HCEC 1CT (cell line): ENCODE measurements at regions not wholly inside any gene's neighbourhood (a gene's known extent, or its start where the extent isn't known, plus 50 kb on each side); places are given as distances from the start of the nearest gene placed in this dataset.

Experiments used
- DNase-seq: peaks from one replicate; pipeline ENCODE4 v3.0.0-alpha.2; 2017

GRCh38 chr4:178309890-178310289 lies 867.7 kb upstream of the AGA start:
- peak; percentile 5 for DNase-seq

GRCh38 chr4:178311997-178312396 lies 869.8 kb upstream of the AGA start:
- no peak for DNase-seq

- DNase-seq, result no peak
Measured at GRCh38 chr4:178314287-178314686, 872.0 kb upstream of the AGA start.

- DNase-seq, result no peak
Measured at GRCh38 chr4:178316211-178316610, 874.0 kb upstream of the AGA start.

DNA sequence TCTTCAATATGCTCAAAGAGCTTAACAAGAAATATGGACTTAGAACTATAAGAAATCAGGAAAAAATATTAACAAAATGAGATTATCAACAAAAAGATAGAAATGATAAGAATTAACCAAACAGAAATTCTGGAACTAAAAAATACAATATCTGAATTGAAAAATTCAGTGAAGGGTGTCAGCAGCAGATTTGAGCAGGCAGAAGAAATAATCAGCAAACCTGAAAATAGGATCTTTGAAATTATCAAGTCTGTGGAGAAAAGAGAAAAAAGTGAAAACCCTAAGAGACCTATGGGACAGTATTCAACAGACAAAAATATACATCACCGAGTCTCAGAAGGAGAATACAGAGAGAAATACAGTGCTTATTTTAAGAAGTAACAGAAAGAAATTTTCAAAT lies 877.8 kb upstream of the AGA start:
- no peak for DNase-seq

DNA sequence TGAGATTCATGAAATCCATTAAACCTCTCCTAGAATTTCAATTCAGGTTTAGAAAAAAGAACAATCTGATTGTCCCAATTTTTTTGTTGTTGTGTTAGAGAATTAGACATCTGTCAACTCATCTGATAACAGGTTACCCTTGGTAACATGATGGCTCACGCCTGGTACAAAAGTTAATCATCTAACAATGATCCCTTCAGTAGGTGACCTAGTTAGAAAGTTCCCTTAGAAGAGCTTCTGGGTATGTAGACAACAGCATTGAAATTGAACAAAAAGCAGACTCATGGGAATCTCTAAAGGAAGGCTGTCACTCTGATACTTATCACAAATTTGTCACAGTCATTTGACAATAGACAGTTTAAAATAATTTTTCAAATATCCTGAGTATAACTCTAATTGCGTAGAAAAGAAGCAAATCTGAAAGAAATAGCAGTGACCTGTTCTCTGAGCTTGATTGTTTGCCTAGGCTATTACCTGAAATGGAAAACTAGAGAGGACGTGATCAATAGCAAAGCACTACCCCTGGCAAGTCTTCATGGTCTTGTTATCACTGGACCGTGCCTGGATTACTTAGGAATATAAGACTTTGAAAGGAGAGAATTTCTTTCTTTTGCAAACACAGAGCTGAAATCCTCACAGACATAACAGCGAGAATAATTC lies 880.4 kb upstream of the AGA start:
- no peak for DNase-seq

DNA sequence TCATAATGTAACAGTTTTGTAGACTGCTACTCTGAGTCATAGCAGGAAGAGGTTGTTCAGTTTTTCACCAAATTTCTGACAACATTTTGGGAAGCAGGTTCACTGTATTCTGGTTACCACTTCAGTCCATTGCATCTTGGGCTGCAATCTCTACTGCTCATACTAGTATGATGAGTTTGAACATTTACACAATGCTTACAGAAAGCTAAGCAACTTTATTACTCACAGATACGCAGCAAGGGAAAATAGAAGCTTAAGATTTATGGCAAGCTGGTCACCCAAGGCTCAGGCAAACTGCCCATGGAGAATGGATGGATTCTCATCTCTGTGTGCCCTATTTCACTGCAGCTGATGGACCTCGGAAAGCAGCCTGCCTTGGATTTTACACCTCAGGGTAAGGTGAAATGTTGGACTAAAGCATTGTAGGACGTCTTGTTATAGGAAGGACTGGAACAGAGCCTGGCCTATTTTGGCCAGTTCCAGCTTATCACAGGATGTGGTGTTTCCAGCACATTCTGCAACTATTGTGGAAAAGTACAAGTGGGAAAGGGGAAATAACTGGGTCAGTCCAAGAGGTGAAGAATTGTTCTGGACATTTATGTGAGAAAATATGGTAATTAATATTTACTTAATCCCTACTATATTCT lies 887.1 kb upstream of the AGA start:
- no peak for DNase-seq

GRCh38 chr4:178333355-178333754 lies 891.1 kb upstream of the AGA start:
- no peak for DNase-seq

DNA sequence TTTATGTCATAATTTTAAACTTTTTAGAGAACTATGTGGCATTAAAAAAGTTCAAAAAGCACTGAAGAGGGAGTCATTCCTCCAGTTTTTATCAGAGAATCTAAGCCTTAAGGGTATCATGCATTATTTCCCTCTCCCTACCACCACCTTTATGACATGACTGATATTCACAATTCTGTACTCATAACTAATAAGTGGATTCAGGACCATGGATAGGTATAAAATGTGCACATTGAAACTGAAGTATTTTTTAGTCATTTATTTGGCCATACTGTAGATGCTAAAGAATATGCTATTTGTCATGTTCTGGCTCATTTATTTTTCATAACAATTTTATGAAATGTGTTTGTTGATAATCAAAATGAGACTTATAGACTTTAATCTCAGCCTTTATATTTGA lies 897.5 kb upstream of the AGA start:
- no peak for DNase-seq

DNA sequence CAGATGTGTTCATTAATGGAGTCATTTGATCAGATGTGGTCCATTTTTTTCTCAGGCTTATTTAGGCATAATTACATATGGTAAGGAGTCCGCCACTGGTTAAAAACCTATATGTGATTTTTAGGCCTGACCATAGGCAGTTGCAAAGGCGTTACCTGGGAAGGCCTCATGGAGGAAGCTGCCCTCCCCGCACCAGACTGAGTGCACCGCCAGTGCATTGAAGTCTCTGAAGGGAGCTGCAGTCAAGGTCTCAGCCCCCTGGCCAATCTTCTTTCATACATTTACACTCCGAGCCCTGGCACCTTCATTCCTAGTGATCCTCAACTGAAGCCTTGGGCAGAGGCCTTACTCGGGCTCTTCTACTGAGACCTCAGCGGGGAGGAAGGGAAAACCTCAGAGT lies 898.2 kb upstream of the AGA start:
- no peak for DNase-seq

DNA sequence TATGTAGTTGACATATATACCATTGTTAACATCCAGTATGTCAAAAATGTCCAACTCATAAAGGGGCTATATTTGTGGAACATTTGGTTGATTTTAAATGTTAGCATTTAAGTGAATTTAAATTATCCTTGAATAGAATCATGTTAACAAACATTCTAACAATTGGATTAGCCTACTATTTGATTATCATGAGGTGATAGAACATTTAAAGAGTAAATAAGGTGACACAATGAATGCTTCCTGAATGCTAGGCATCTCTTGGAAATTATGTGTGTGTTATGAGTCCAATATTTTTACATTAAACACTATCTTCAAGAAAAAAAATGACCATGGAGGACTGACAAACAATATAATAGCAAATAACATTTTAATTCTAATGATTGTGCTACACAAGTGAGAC lies 901.9 kb upstream of the AGA start:
- no peak for DNase-seq

GRCh38 chr4:178347111-178347510 lies 904.9 kb upstream of the AGA start:
- DNase-seq, result no peak

DNA sequence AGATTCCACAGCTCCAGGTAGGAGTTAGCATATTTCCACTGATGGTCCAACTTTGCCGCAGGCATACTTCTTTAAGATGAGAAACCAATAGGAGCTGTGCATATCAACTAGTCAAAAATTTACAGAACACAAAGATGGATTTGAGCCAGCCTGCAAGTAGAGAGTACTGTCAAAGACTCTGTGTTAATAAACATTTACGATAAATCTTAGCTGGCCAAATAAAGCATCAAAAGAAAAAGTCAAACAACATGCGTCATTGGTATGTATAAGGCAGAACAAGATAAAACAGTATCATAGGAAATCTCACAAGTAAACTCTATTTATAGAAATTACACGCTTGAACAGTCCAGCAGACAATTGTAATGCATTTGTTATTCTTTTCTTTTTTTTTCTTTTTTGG lies 907.4 kb upstream of the AGA start:
- DNase-seq, result no peak

DNA sequence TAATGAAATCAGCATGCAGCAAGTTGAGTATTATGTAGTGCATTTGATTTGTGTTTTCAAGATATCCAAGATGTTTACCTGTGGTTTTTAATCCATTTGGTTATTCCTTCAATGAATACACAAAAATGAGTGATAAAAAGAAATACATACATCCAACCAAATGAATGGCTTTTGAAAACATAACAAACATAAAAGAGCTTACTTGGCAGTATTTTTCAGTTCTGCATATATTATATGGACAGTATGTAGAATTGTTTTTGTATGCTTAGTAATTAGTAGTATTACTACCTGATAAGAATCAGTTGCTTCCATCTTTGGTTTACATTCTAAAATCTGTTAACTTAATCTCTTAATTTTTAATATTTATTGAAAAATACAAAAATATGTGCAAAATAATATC lies 908.9 kb upstream of the AGA start:
- DNase-seq, result no peak

GRCh38 chr4:178356725-178357124 lies 914.5 kb upstream of the AGA start:
- DNase-seq, result no peak

DNA sequence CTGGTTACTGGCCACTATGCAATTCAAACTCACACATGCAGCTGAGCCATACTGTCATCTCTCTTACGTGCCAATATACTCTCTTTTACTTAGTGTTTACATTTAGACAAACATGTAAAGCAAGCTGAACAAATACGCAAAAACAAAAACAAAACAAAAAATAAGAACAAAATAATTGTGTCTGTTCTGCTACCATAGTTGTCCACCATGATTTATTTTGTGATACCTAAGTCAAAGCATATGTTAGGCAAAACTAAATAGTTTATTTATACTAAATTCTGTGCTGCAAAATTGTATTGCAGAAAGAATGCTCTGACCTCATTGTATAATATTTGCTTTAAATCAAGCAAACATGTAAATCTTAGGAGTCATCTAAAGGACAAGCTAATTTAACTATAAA lies 943.2 kb upstream of the AGA start:
- no peak for DNase-seq

DNA sequence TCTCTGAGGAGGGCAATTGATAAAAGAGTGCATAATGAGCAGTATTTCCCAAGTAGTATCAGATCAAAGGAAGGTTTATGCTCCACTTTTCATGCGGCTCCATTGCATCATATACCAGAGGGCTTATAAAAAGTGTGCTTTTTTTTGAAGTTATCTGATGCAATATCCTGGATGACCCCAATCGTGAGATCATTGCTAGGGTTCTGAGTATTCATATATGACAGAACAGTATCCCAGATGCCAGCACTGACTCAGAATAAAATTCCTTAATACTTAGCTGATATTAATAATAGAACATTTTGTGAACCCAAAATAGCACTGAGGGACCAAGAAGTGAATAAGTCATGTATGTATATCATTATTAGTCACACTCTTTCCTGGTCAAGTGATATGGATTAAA lies 945.5 kb upstream of the AGA start:
- DNase-seq, result peak; percentile 3

- DNase-seq, result no peak
Measured at GRCh38 chr4:178395798-178396197, 953.6 kb upstream of the AGA start.

- DNase-seq, result no peak
Measured at GRCh38 chr4:178412455-178412854, 970.2 kb upstream of the AGA start.

GRCh38 chr4:178414042-178414441 lies 971.8 kb upstream of the AGA start:
- no peak for DNase-seq

GRCh38 chr4:178414881-178415446 lies 972.7 kb upstream of the AGA start:
- no peak for DNase-seq

- DNase-seq, result no peak
Measured at GRCh38 chr4:178415925-178416324, 973.7 kb upstream of the AGA start.

GRCh38 chr4:178423366-178423765 lies 981.1 kb upstream of the AGA start:
- DNase-seq, result no peak

DNA sequence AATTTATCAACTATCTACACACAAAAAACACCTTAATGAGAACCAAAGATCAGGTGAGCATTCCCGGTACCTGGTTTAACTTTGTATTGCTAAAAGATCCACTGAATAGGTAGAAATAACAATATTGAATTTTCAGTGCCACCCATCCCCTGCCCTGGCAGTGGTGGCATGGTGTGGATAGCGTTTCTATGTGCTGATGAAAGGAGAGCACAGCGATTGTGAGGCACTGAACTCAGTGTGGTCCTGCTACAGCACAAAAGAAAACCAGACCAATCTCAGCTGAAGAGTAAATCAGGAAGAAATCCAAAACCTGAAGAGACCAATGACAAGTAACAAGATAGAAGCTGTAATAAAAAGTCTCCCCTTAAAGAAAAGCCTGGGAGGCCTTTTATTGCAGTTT lies 984.6 kb upstream of the AGA start:
- no peak for DNase-seq

DNA sequence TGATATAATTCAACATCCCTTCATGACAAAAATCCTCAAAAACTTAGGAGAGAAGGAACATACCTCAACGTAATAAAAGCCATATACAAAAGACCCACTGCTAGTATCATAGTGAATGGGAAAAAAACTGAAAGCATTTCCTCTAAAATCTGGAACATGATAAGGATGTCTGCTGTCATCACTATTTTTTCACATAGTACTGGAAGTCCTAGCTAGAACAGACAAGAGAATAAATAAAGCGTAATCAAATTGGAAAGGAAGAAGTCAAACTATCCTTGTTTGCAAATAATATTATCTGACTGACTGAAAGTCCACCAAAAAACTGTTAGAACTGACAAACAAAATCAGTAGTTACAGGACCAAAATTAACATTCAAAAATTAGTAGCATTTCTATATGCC lies 985.4 kb upstream of the AGA start:
- no peak for DNase-seq
